MM.1S (cell line): ENCODE measurements at regions not wholly inside any gene's neighbourhood (a gene's known extent, or its start where the extent isn't known, plus 50 kb on each side); places are given as distances from the start of the nearest gene placed in this dataset.

Experiments
- EZH2 ChIP-seq: fragments of 300-600 bp; sonication (generic); optimal IDR thresholded peaks from 2 replicates; pipeline ENCODE3; 2017; ENCODE audit warnings: low read depth, mild to moderate bottlenecking, antibody characterized with exemption, low read length, mixed read lengths
- TF ChIP-seq, protein P1 (sequence below): fragments of 300-600 bp; sonication (generic); IDR thresholded peaks from 2 replicates; pipeline ENCODE4 v1.5.1; 2016; ENCODE audit warnings: antibody characterized with exemption, low read length, mixed read lengths

DNA sequence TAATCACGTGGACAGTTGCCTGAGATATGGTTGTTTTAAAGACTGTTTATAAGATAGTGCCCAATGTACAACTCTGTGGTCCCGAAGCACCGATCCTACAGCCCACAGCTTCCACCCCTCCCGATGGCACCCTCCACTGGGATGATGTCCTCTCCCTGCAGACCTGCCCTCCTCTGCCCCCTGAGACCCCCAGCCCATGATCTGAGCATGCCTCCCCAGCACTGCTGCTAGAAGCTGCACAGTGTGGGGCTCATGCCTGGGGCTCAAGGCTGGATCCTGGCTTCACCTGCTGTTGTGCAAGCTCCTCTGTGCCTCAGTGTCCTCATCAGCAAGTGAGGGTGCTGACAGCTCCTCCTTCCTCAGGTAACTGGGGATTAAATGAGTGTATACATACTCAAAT is 254.7 kb upstream of the MKI67 start:
- TF ChIP-seq, protein P1, sequence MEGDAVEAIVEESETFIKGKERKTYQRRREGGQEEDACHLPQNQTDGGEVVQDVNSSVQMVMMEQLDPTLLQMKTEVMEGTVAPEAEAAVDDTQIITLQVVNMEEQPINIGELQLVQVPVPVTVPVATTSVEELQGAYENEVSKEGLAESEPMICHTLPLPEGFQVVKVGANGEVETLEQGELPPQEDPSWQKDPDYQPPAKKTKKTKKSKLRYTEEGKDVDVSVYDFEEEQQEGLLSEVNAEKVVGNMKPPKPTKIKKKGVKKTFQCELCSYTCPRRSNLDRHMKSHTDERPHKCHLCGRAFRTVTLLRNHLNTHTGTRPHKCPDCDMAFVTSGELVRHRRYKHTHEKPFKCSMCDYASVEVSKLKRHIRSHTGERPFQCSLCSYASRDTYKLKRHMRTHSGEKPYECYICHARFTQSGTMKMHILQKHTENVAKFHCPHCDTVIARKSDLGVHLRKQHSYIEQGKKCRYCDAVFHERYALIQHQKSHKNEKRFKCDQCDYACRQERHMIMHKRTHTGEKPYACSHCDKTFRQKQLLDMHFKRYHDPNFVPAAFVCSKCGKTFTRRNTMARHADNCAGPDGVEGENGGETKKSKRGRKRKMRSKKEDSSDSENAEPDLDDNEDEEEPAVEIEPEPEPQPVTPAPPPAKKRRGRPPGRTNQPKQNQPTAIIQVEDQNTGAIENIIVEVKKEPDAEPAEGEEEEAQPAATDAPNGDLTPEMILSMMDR, result no peak
- TF ChIP-seq EZH2, result no peak
